ENCODE measurements at regions not wholly inside any gene's neighbourhood (a gene's known extent, or its start where the extent isn't known, plus 50 kb on each side); places are given as distances from the start of the nearest gene placed in this dataset.

- Mint-ChIP-seq H3K36me3 (ENCODE audit: insufficient read depth, unreplicated experiment) (no peaks in the 10 kb centered on the region), H3K27me3 (ENCODE audit: insufficient read depth, unreplicated experiment) (no peaks in the 10 kb centered on the region), H3K4me1 (ENCODE audit: low read depth, unreplicated experiment) (no peaks in the 10 kb centered on the region), H3K4me3 (ENCODE audit: unreplicated experiment) (no peak overlapping the region), H3K27ac (ENCODE audit: unreplicated experiment) (no peak overlapping the region), H3K9me3 (ENCODE audit: unreplicated experiment) (no peaks in the 10 kb centered on the region)
- H3K4me3 ChIP-seq (ENCODE audit: low read depth, low read length) = no peak overlapping the region
- BruUV-seq (replicated peaks) = no TSS peak
- no peak for DNase-seq
- no peaks in the 10 kb centered on the region for H3K36me3 ChIP-seq (ENCODE audit: control insufficient read depth, insufficient read depth, low read length)
- no peaks in the 10 kb centered on the region for H3K4me1 ChIP-seq
- H3K9me3 ChIP-seq = no peaks in the 10 kb centered on the region
- POLR2A ChIA-PET = no interaction called here
- CTCF ChIA-PET = no interaction called here
- no peak for TF ChIP-seq CTCF (IDR thresholded peaks at IDR 0.05; ENCODE audit: insufficient read depth in 1 of 2, low read depth in 1 of 2, low read length in 1 of 2, severe bottlenecking in 1 of 2, unreplicated experiment in 1 of 2)
- intact Hi-C loops (cut with micrococcal nuclease; ENCODE audit: unreplicated experiment) = no loop called here
- no peaks in the 10 kb centered on the region for H3K27me3 ChIP-seq (replicated peaks; ENCODE audit: control insufficient read depth, insufficient read depth, low read length)
These were observed 972.0 kb upstream of the TENM3 start for GRCh38 chr4:181271116-181271640.

GRCh38 chr4:181272422-181272821, 970.8 kb upstream of the TENM3 start:
- Mint-ChIP-seq H3K4me3 (ENCODE audit: unreplicated experiment) (no peak overlapping the region), H3K4me1 (ENCODE audit: low read depth, unreplicated experiment) (no peaks in the 10 kb centered on the region)

GRCh38 chr4:181278941-181279340, 964.3 kb upstream of the TENM3 start:
- no TSS peak for BruUV-seq (replicated peaks)
- no peak overlapping the region for H3K4me3 ChIP-seq (ENCODE audit: low read depth, low read length)
- no peaks in the 10 kb centered on the region for H3K4me1 ChIP-seq
- H3K36me3 ChIP-seq (ENCODE audit: control insufficient read depth, insufficient read depth, low read length) = no peaks in the 10 kb centered on the region
- no peaks in the 10 kb centered on the region for H3K9me3 Mint-ChIP-seq (ENCODE audit: unreplicated experiment)
- no peak overlapping the region for H3K27ac Mint-ChIP-seq (ENCODE audit: unreplicated experiment)
- no peaks in the 10 kb centered on the region for H3K4me1 Mint-ChIP-seq (ENCODE audit: low read depth, unreplicated experiment)
- H3K9me3 ChIP-seq = no peaks in the 10 kb centered on the region
- intact Hi-C loops (cut with micrococcal nuclease; ENCODE audit: unreplicated experiment) = no loop called here
- no peaks in the 10 kb centered on the region for H3K27me3 Mint-ChIP-seq (ENCODE audit: insufficient read depth, unreplicated experiment)
- no peak for TF ChIP-seq CTCF (IDR thresholded peaks at IDR 0.05; ENCODE audit: insufficient read depth in 1 of 2, low read depth in 1 of 2, low read length in 1 of 2, severe bottlenecking in 1 of 2, unreplicated experiment in 1 of 2)
- H3K4me3 Mint-ChIP-seq (ENCODE audit: unreplicated experiment) = no peak overlapping the region
- DNase-seq = no peak
- no peaks in the 10 kb centered on the region for H3K27me3 ChIP-seq (replicated peaks; ENCODE audit: control insufficient read depth, insufficient read depth, low read length)
- ChIA-PET POLR2A (no interaction called here), CTCF (no interaction called here)
- H3K36me3 Mint-ChIP-seq (ENCODE audit: insufficient read depth, unreplicated experiment) = no peaks in the 10 kb centered on the region

More at GRCh38 chr4:181272422-181272821, 970.8 kb upstream of the TENM3 start:
- no peak for DNase-seq
- Histone ChIP-seq H3K9me3 (no peaks in the 10 kb centered on the region), H3K4me1 (no peaks in the 10 kb centered on the region), H3K27me3 (replicated peaks; ENCODE audit: control insufficient read depth, insufficient read depth, low read length) (no peaks in the 10 kb centered on the region), H3K36me3 (ENCODE audit: control insufficient read depth, insufficient read depth, low read length) (no peaks in the 10 kb centered on the region), H3K4me3 (ENCODE audit: low read depth, low read length) (no peak overlapping the region)
- Mint-ChIP-seq H3K36me3 (ENCODE audit: insufficient read depth, unreplicated experiment) (no peaks in the 10 kb centered on the region), H3K27me3 (ENCODE audit: insufficient read depth, unreplicated experiment) (no peaks in the 10 kb centered on the region), H3K27ac (ENCODE audit: unreplicated experiment) (no peak overlapping the region), H3K9me3 (ENCODE audit: unreplicated experiment) (no peaks in the 10 kb centered on the region)
- no peak for TF ChIP-seq CTCF (IDR thresholded peaks at IDR 0.05; ENCODE audit: insufficient read depth in 1 of 2, low read depth in 1 of 2, low read length in 1 of 2, severe bottlenecking in 1 of 2, unreplicated experiment in 1 of 2)
- ChIA-PET CTCF (no interaction called here), POLR2A (no interaction called here)
- intact Hi-C loops (cut with micrococcal nuclease; ENCODE audit: unreplicated experiment) = no loop called here
- no TSS peak for BruUV-seq (replicated peaks)

All from Caco-2 (cell line).